ENCODE measurements at regions not wholly inside any gene's neighbourhood (a gene's known extent, or its start where the extent isn't known, plus 50 kb on each side); places are given as distances from the start of the nearest gene placed in this dataset.

- Histone ChIP-seq H3K9me3 (no peaks in the 10 kb centered on the region), H3K27ac (peak overlapping the region in 1 of 4 donors; percentile 42), H3K4me1 (peaks cover 0 to 19% (median 7%) of the 10 kb centered on the region in 4 donors), H3K4me3 (no peak overlapping the region), H3K36me3 (no peaks in the 10 kb centered on the region), H3K27me3 (no peaks in the 10 kb centered on the region)
- ATAC-seq (ENCODE audit: low FRiP score in 2 of 2) = no peak
- no peak for DNase-seq
- TF ChIP-seq POLR2A (IDR thresholded peaks at IDR 0.05) (no peak), EP300 (IDR thresholded peaks at IDR 0.05) (no peak), POLR2AphosphoS5 (IDR thresholded peaks at IDR 0.05) (no peak)
- TF ChIP-seq, protein P1, sequence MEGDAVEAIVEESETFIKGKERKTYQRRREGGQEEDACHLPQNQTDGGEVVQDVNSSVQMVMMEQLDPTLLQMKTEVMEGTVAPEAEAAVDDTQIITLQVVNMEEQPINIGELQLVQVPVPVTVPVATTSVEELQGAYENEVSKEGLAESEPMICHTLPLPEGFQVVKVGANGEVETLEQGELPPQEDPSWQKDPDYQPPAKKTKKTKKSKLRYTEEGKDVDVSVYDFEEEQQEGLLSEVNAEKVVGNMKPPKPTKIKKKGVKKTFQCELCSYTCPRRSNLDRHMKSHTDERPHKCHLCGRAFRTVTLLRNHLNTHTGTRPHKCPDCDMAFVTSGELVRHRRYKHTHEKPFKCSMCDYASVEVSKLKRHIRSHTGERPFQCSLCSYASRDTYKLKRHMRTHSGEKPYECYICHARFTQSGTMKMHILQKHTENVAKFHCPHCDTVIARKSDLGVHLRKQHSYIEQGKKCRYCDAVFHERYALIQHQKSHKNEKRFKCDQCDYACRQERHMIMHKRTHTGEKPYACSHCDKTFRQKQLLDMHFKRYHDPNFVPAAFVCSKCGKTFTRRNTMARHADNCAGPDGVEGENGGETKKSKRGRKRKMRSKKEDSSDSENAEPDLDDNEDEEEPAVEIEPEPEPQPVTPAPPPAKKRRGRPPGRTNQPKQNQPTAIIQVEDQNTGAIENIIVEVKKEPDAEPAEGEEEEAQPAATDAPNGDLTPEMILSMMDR (IDR thresholded peaks at IDR 0.05) = no peak
- 64 to 73% methylated on average over 3 of the region's 3 CpGs for WGBS, 2 donors
These were observed 629.9 kb downstream of the DIAPH3 start for GRCh38 chr13:59533561-59534555.

DNA sequence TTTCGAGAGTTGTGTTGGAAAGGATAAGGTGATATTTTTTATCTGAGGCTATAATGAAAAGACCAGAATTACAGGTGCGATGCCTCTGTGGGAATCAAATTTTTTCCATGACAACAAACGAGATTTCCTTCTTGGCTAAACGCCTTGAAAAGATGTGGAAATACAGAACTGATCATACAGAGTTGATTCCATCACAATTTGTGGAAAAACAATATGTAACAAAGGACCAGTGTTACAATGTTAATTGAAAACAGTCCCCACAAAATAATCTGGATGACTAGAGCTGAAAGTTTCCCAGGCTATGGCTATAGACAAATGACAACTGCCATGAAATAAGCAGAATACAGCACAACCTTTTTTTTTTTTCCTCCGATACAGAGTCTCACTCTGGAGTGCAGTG is 628.9 kb downstream of the DIAPH3 start:
- H3K4me3 ChIP-seq = no peak overlapping the region
- WGBS, 2 donors = 70 to 79% methylated on average over 5 of the region's 5 CpGs

GRCh38 chr13:59537500-59537899 is 626.2 kb downstream of the DIAPH3 start:
- Histone ChIP-seq H3K27ac (no peak overlapping the region), H3K36me3 (no peaks in the 10 kb centered on the region), H3K27me3 (no peaks in the 10 kb centered on the region), H3K9me3 (no peaks in the 10 kb centered on the region), H3K4me3 (no peak overlapping the region), H3K4me1 (peaks cover 0 to 2% (median 0%) of the 10 kb centered on the region in 4 donors)
- TF ChIP-seq POLR2AphosphoS5 (IDR thresholded peaks at IDR 0.05) (no peak), POLR2A (IDR thresholded peaks at IDR 0.05) (no peak), EP300 (IDR thresholded peaks at IDR 0.05) (no peak)
- TF ChIP-seq, protein P1 (IDR thresholded peaks at IDR 0.05) = no peak
- 84 to 94% methylated on average over 3 of the region's 3 CpGs for WGBS, 2 donors
- ATAC-seq (ENCODE audit: low FRiP score in 2 of 2) = no peak
- no peak for DNase-seq

More for the DNA sequence above, 628.9 kb downstream of the DIAPH3 start:
- DNase-seq (no peak), ATAC-seq (ENCODE audit: low FRiP score in 2 of 2) (no peak)
- Histone ChIP-seq H3K27me3 (no peaks in the 10 kb centered on the region), H3K36me3 (no peaks in the 10 kb centered on the region), H3K27ac (peak overlapping the region in 1 of 4 donors; percentile 42), H3K9me3 (no peaks in the 10 kb centered on the region), H3K4me1 (peaks cover 0 to 19% (median 7%) of the 10 kb centered on the region in 4 donors)
- TF ChIP-seq EP300 (IDR thresholded peaks at IDR 0.05) (no peak), POLR2A (IDR thresholded peaks at IDR 0.05) (no peak), POLR2AphosphoS5 (IDR thresholded peaks at IDR 0.05) (no peak)
- TF ChIP-seq, protein P1 (IDR thresholded peaks at IDR 0.05) = no peak

DNA sequence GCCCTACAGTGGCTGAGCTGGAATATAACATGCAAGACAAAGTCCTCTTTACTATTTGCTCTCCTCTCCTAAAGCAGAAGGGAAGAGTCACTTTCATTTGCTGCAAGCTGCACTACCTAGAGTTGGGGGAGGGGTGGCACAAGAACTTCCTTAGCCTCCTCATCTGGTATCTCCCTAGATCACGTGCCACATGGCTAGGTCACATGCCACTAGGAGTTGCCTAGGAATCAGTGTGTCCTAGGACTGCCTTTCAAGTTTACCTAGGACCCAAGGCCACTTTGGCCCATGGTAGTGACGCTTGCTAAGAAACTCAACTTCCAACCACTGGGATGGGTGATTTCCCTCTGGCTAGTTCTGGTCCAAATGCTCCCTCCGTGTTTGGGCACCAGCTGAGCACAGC is 625.2 kb downstream of the DIAPH3 start:
- Histone ChIP-seq H3K27me3 (no peaks in the 10 kb centered on the region), H3K4me3 (no peak overlapping the region), H3K9me3 (no peaks in the 10 kb centered on the region), H3K4me1 (peaks cover 0 to 2% (median 0%) of the 10 kb centered on the region in 4 donors), H3K27ac (no peak overlapping the region), H3K36me3 (no peaks in the 10 kb centered on the region)
- TF ChIP-seq, protein P1 (IDR thresholded peaks at IDR 0.05) = no peak
- TF ChIP-seq EP300 (IDR thresholded peaks at IDR 0.05) = no peak
- no peak for TF ChIP-seq POLR2A (IDR thresholded peaks at IDR 0.05)
- TF ChIP-seq POLR2AphosphoS5 (IDR thresholded peaks at IDR 0.05) = no peak
- no peak for DNase-seq
- ATAC-seq (ENCODE audit: low FRiP score in 2 of 2) = no peak
- WGBS, 2 donors = 48 to 88% methylated on average over 2 to 3 of the region's 3 CpGs

All from upper lobe of left lung (tissue), 6 donors.